Superior temporal gyrus (tissue), 1 donor: ENCODE measurements at regions not wholly inside any gene's neighbourhood (a gene's known extent, or its start where the extent isn't known, plus 50 kb on each side); places are given as distances from the start of the nearest gene placed in this dataset.
"Not testable (repeated sequence)": the region's sequence is repeated elsewhere in the genome, so short reads cannot be mapped to it uniquely, and the experiment has no call there.

Experiments used
- DNase-seq: peaks from one replicate; pipeline ENCODE4 v3.0.0-alpha.2; 2016; ENCODE audit errors: extremely low spot score

GRCh38 chr6:68575765-68576439 is 59.2 kb upstream of the ADGRB3 start:
- DNase-seq, result peak; percentile 73

DNA sequence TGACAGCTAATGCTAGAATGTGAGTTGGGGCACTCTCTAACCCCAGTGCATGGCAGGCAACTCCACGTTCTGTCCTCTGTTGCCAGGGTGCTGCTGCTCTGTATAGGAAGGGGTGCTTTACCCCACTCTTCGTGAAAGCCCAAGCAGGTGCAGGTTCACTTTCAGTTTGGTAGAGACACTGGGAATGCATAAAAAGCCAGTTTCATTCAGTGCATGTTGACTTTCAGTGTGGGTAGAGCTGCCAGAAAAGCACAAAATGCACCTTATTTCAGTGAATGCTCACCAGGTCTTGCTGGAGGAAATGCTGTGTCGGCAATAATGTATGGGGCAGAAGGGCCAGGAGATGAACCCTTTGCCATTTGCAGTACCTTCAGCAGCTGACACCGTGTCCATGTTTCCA is 62.1 kb upstream of the ADGRB3 start:
- no peak for DNase-seq

DNA sequence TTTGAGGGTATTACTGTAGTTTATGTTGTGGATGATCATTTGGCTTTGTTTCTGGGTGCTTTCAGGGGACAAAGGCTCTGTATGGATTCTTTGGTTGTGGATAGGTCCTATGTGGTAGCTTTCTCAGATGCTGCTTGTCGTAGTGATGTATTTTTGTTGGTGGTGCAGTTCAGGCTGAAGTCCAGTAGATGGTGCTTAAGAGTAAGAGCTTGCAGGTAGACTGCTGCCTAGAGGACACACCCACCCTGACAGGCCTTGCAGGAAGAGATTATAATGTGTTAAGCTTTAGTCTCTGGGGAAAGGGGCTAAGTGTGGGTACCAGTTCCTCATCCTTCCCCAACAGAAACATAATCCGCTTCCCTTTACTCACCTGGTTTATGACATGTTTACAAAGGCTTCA is 62.6 kb upstream of the ADGRB3 start:
- DNase-seq, result no peak

DNA sequence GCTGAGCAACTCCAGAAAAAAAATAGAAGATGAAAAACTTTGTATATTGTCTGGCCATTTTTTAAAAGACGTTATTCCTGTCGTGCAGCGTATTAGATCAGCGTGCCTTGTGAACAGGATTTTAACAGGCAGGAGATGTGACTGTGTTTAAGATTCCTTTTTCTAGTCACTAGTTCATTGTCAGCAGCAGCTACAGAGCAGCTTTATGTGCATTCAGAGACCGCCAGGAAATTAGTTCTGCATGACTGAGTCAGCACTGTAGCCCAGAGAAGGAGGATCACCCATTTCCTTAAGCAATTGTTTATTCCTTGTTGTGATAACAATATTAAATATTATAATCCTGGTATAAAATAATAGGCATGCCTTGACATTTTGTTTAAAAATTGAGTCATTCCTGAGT is 75.4 kb upstream of the ADGRB3 start:
- peak; percentile 67 for DNase-seq

DNA sequence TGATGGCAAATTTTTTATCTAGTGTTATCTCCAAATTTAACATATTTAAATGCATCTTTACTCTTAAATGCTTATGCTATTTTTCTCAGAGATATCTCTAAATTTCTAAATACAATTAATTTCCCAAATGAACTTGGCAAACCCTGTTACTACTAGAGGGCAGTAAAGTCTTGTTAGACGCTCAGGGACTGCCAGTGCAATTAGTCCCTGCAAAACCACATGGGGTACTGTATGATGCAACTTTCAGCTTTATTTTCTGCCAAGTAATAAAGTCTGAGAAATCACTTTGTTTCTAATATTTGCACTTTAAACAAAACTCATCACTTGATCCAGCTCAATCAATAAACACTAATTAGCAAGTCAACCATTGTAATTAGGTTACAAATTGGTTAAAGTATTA is 76.0 kb upstream of the ADGRB3 start:
- DNase-seq, result peak; percentile 82

DNA sequence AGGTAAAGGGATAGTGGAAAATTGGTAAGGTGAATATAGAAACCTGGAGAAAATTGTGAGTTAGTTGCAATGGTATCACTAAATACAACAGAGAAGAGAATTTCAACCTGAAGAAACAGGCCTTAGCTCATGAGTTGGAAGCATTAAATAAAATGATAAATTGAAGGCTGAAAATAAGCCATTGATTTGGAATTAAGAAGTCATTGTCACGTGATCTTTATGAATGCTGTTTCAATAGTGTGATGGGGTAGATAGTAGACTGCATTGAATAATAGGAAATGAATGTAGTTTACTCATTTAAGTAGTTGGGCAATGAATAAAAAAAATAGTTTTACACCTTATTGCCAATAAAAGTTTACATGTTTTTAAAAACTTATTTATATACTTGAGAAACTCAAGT is 88.5 kb upstream of the ADGRB3 start:
- DNase-seq, result no peak

GRCh38 chr6:68544450-68544849 is 90.6 kb upstream of the ADGRB3 start:
- no peak for DNase-seq

- DNase-seq, result no peak
Measured at GRCh38 chr6:68533339-68533795, 101.7 kb upstream of the ADGRB3 start.

- no peak for DNase-seq
Measured at GRCh38 chr6:68527691-68528090, 107.4 kb upstream of the ADGRB3 start.

DNA sequence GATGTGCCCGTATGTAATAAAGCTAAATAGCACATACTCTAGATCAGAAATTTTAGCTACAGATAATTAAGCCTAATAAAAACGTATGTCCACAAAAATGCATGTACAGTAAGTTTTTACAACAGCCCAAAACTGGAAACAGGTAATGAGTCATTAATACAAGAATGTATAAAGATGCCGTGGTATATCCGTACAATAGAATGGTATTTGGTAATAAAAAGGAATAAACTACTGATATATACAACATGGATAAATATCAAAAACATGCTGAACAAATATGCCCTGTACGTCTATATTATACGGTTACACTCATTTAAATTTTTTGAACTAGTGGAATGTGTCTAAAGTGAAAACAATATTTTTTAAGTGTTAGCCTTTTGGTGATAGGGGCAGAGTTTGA is 128.2 kb upstream of the ADGRB3 start:
- DNase-seq, result no peak

- no peak for DNase-seq
Measured at GRCh38 chr6:68502946-68503345, 132.1 kb upstream of the ADGRB3 start.

GRCh38 chr6:68497927-68498326 is 137.2 kb upstream of the ADGRB3 start:
- DNase-seq, result no peak

DNA sequence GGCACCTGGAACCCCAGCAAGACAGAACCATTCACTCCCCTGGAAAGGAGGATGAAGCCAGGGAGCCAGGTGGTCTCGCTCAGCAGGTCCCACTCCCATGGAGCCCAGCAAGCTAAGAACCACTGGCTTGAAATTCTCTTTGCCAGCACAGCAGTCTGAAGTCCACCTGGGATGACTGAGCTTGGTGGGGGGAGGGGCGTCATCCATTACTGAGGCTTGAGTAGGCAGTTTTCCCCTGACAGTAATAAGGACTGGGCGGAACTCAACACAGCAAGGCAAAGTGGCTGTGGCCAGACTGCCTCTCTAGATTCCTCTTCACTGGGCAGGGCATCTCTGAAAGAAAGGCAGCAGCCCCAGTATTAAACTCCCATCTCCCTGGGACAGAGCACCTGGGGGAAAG is 140.2 kb upstream of the ADGRB3 start:
- DNase-seq, result not testable (repeated sequence)

DNA sequence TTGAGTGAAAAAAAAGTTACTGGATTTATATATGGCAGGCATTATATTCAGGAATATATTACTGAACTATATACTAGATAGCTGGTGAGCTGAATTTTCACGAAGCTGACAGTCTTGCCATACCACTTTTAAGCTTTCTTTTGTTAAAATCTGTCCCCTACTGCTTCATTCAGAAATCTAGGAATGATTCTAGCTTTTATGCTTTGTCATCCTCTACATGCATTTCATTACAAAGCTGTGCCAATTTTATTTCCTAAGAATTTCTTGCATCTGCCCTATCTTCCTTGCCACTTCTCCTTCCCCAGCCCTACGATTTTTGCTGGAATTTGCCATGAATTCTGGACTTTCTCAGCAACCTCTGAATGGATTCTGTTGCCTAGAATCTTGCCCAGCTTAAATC is 158.5 kb upstream of the ADGRB3 start:
- peak; percentile 15 for DNase-seq

DNA sequence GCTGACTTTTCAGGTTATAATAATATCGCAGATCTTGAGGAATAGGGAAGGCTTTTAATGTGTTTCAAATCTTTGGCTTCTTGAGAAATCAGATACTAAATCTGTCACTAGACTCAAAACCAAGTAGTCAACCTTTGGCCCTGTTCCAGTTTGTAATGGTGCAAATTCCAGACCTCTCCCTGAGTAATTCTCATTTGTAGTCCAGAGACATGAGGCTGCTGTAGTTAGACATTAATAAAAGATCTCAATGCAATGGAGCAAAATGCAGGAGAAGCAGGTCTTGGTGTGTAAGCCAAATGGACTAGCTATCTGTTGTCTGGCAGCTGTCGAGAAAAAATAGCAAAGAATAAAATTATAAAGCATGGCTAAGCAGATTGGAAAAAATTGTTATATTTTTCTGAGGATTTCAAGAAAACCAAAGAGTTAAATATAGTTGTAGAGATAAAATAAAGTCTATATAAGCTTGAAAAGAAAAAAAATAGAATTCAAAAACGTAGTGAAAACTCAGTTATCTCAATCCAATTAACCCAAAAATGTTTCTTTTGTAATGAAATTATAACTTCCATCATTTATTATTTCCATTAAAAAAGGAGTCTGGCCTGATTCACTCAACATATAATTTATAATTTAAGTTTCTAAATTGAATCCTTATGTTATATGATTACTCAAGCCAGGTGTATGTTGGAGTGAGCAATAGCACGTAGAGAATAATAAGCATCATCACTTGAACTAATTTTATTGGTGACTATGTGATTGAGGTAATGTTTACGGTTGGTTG is 161.5 kb upstream of the ADGRB3 start:
- no peak for DNase-seq

GRCh38 chr6:68468244-68468884 is 166.7 kb upstream of the ADGRB3 start:
- DNase-seq, result no peak

- DNase-seq, result no peak
Measured at GRCh38 chr6:68458447-68458846, 176.6 kb upstream of the ADGRB3 start.

DNA sequence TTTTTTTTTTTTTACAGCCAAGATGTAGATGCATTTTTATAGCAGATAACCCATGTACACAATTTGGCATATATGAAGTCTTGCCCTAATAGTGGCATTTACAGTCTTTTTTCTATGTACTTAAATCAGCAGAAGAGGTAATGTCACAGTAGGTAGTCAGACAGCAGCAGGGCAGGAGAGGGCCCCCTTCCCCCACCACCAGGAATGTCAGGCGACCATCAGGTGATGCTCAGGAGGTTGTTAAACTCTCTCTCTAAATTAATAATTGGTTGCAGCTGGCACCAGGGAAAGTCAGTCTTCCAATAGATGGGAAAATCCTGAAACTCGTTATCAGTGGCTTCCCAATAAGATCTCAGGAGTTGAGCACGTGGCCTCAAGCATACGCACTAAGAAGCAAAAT is 188.0 kb upstream of the ADGRB3 start:
- no peak for DNase-seq

- no peak for DNase-seq
Measured at GRCh38 chr6:68445926-68446325, 189.2 kb upstream of the ADGRB3 start.

DNA sequence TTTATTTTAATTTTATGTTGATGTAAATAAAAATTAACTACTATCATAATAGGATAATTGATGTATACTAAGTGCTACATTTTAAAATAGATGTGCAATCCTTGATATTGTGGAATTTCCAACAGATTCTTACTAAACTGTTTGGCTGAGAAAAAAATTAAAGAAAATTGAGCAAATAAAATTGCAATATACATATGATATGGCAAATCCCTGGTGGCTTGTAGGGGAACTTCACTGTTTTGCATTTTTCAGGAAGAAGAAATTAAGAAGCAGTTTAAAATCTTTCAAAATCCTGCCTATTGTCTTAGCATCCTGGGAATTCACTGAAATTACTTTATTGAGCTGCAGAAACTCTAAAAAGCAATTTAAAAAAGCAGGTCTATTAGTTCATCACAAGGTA is 191.4 kb upstream of the ADGRB3 start:
- DNase-seq, result no peak

DNA sequence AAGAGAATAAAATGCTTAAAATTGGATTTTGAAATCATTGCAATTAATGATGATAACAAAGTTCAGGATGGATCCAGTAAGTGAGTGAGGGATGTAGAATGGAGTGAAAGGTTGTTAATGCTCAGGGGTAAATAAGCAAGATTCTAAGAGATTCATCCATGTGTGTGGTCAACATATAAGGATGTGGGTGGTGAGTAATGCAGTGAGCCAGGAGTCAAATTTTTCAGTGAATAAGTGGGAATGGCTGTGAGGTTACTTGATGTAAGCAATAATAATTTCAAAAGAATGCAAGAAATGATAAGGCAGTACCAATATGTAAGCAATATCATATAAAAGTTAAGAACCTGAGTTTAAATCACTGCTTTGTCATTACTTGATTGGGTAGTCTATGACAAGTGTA is 207.5 kb upstream of the ADGRB3 start:
- no peak for DNase-seq

DNA sequence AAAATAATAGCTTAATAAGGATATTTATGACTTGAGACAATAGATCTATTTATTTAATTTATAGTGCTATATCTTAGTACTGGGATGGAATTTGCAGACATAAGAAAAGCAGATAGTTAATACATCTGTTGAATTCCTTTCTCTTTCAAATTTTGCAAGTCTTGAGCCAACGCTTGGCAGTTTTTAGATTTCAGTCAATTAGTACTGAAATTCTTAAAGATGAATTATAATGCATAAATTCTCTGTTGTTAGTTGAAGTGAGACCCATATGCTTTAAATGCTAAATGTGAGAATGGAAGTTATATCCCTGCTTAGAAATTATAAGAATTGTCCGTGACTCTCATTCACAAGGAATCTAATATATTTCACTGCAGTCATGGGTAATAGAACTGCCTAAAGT is 225.1 kb upstream of the ADGRB3 start:
- DNase-seq, result no peak

- no peak for DNase-seq
Measured at GRCh38 chr6:68400396-68400795, 234.7 kb upstream of the ADGRB3 start.
